ENCODE measurements at regions not wholly inside any gene's neighbourhood (a gene's known extent, or its start where the extent isn't known, plus 50 kb on each side); places are given as distances from the start of the nearest gene placed in this dataset.

- no peaks in the 10 kb centered on the region for H3K27me3 ChIP-seq (ENCODE audit: control insufficient read depth in 1 of 2, insufficient read depth in 2 of 2, low read length in 2 of 2)
- ChIA-PET POLR2A (no interaction called here), CTCF (ENCODE audit: low intra/inter-chr PET ratio, low total read pairs) (no interaction called here)
- no peak for DNase-seq (ENCODE audit: low spot score)
- in situ Hi-C loops (cut with HindIII; ENCODE audit: extremely low pct_ligation_motif_present, low pct_unique_long_range_greater_than_20kb): no loop called here
- H3K9me3 ChIP-seq (ENCODE audit: low read length): no peaks in the 10 kb centered on the region
- no peak for FAIRE-seq
- WGBS (ENCODE audit: low lambda C conversion rate): 19% methylated on average over 3 of the region's 3 CpGs
- H3K4me3 ChIP-seq (replicated peaks in 1 of 3; ENCODE audit: insufficient read depth in 1 of 3, low read depth in 2 of 3, low read length in 3 of 3): no peak overlapping the region
- no TSS peak for BruUV-seq (replicated peaks)
- H3K27ac ChIP-seq (ENCODE audit: extremely low read length, insufficient read depth, low read length): no peak overlapping the region
- no peak overlapping the region for H3K4me2 ChIP-seq (ENCODE audit: low read depth, low read length)
- no peak overlapping the region for H2AFZ ChIP-seq (ENCODE audit: low read length)
- no peaks in the 10 kb centered on the region for H3K79me2 ChIP-seq (ENCODE audit: insufficient read depth, low read length)
- no peak overlapping the region for H3K9ac ChIP-seq (ENCODE audit: insufficient read depth, low read depth, low read length)
- H4K20me1 ChIP-seq (ENCODE audit: insufficient read depth, low read length): no peaks in the 10 kb centered on the region
- H3K4me1 ChIP-seq (ENCODE audit: insufficient read depth, low read length): no peaks in the 10 kb centered on the region
- no peak for TF ChIP-seq NFAT5 (CRISPR knock-in tag; IDR thresholded peaks at IDR 0.05)
- no peak for TF ChIP-seq ZNF468 (CRISPR knock-in tag; IDR thresholded peaks at IDR 0.05)
- no peak for TF ChIP-seq THAP11 (CRISPR knock-in tag; IDR thresholded peaks at IDR 0.05)
- TF ChIP-seq NFATC3 (CRISPR knock-in tag; IDR thresholded peaks at IDR 0.05): no peak
- TF ChIP-seq ZNF18 (CRISPR knock-in tag; IDR thresholded peaks at IDR 0.05; ENCODE audit: insufficient replicate concordance): no peak
- TF ChIP-seq ZSCAN29 (CRISPR knock-in tag; conservative IDR thresholded peaks at IDR 0.05): no peak
- TF ChIP-seq FOXM1 (CRISPR knock-in tag; IDR thresholded peaks at IDR 0.05): no peak
- TF ChIP-seq KDM6A (CRISPR knock-in tag; IDR thresholded peaks at IDR 0.05; ENCODE audit: low read depth): no peak
- TF ChIP-seq SP5 (CRISPR knock-in tag; IDR thresholded peaks at IDR 0.05; ENCODE audit: borderline replicate concordance, low read depth): no peak
- ATAC-seq: no peak
- no peaks in the 10 kb centered on the region for H3K36me3 ChIP-seq (replicated peaks in 1 of 2; ENCODE audit: control insufficient read depth in 1 of 2, insufficient read depth in 2 of 2, low read length in 2 of 2)
- intact Hi-C loops (cut with micrococcal nuclease; ENCODE audit: unreplicated experiment): no loop called here
Observed at GRCh38 chr9:103068753-103069152, 73.6 kb downstream of the CYLC2 start.
